GM10266 (cell line): ENCODE measurements at regions not wholly inside any gene's neighbourhood (a gene's known extent, or its start where the extent isn't known, plus 50 kb on each side); places are given as distances from the start of the nearest gene placed in this dataset.
A peak's percentile ranks its signal among the peaks of the same experiment; 100 is the strongest.

Experiments
- DNase-seq: peaks from one replicate; pipeline ENCODE4 v3.0.0; 2012; ENCODE audit errors: extremely low spot score
- TF ChIP-seq, protein P1 (sequence below): IDR thresholded peaks from 2 replicates; pipeline ENCODE4 v1.5.1; 2012; ENCODE audit warnings: mild to moderate bottlenecking, low read depth; ENCODE audit not compliant: control insufficient read depth, insufficient read depth; ENCODE audit errors: missing control alignments

- no peak for DNase-seq
- TF ChIP-seq, protein P1, sequence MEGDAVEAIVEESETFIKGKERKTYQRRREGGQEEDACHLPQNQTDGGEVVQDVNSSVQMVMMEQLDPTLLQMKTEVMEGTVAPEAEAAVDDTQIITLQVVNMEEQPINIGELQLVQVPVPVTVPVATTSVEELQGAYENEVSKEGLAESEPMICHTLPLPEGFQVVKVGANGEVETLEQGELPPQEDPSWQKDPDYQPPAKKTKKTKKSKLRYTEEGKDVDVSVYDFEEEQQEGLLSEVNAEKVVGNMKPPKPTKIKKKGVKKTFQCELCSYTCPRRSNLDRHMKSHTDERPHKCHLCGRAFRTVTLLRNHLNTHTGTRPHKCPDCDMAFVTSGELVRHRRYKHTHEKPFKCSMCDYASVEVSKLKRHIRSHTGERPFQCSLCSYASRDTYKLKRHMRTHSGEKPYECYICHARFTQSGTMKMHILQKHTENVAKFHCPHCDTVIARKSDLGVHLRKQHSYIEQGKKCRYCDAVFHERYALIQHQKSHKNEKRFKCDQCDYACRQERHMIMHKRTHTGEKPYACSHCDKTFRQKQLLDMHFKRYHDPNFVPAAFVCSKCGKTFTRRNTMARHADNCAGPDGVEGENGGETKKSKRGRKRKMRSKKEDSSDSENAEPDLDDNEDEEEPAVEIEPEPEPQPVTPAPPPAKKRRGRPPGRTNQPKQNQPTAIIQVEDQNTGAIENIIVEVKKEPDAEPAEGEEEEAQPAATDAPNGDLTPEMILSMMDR: no peak
Measured at GRCh38 chr2:56739413-56739812, 555.6 kb downstream of the CCDC85A start.

DNA sequence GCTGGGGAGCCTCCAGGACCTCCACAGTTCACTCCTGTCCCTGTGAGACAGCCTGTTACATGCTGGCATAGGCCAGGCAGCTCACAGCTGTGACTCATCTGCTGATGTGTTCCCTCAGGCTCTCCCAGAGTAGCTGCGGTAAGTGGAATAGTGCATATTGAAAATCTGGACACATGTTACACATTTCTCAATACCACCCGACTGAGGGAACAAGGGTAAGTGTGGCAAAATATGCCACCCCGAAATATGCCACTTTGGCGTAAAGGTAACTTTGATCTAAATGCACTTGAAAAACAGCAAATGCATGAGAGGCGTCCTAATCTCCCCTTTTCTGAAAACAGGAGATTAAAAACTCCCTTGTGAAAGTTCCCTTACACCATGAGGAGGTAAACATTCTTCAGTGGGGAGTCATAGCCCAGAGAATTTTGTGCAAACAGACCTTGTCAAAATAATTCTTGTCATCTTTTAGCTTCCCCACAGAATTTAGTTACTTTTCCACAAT lies 557.9 kb downstream of the CCDC85A start:
- no peak for DNase-seq

GRCh38 chr2:56743807-56744206 lies 560.0 kb downstream of the CCDC85A start:
- TF ChIP-seq, protein P1: no peak

More for the DNA sequence above, 557.9 kb downstream of the CCDC85A start:
- TF ChIP-seq, protein P1: no peak

DNA sequence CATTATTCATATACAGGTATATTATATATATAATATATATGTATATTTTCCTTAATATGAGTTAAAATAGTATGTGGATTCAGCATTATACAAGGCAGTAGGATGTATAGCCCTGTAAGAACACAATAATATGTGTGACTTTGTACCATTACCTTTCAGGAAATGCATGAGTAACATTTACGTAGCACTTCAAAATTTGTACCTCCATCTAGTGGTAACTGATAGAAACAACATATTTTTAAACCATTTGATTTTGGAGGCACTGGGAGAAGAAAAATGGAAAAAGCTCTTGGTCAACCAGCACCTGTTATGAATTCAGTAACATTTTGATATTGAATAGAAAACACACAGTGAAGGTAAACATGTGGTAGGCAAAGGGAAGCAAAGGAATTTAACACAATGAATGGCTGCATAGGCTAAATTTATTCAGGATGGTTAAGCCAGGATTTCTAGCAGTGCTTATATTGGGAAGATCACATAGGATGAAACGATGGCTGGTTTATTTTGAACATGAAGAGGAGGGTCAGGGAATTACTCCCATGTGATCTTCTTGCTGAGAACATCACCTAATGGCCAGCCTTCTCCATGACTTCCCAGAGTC lies 565.5 kb downstream of the CCDC85A start:
- TF ChIP-seq, protein P1: peak; percentile 35
- DNase-seq: peak; percentile 4

More at GRCh38 chr2:56743807-56744206, 560.0 kb downstream of the CCDC85A start:
- no peak for DNase-seq

DNA sequence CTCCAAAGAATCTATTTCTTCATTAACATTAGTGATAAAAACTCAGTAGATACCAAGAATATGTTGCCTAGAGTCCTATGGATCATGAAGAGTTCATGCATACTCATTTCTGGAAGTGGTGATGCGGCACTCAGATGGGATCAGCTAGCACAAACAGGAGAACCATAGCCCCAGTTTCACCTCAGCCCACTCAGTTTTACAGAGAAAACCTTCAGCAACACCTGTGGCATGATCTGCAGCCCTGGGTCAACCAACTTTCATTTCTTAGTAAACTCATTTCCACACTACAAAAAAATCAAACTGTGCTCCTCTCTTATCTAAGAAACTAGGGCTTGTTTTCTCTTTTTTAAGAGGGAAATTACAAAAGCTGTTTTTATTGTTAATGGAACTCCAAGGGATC lies 569.4 kb downstream of the CCDC85A start:
- TF ChIP-seq, protein P1: no peak
- no peak for DNase-seq

- no peak for DNase-seq
Measured at GRCh38 chr2:56754066-56754615, 570.4 kb downstream of the CCDC85A start.

More at GRCh38 chr2:56754066-56754615, 570.4 kb downstream of the CCDC85A start:
- TF ChIP-seq, protein P1: no peak
